Duodenal mucosa (tissue), 2 donors: ENCODE measurements at regions not wholly inside any gene's neighbourhood (a gene's known extent, or its start where the extent isn't known, plus 50 kb on each side); places are given as distances from the start of the nearest gene placed in this dataset.

ENCODE experiments used
- H3K27ac ChIP-seq: one replicate; pipeline ENCODE4 v1.7.0; 2013; ENCODE audit warnings: low read depth, low read length
- H3K27me3 ChIP-seq, 2 donors: one replicate each; pipeline ENCODE4 v1.7.0; 2013; ENCODE audit warnings: low read length in 2 of 2, control low read depth in 1 of 2; ENCODE audit not compliant: insufficient read depth in 2 of 2, control insufficient read depth in 1 of 2
- H3K36me3 ChIP-seq, 2 donors: one replicate each; pipeline ENCODE4 v1.7.0; 2013; ENCODE audit warnings: low read length in 2 of 2, control low read depth in 1 of 2; ENCODE audit not compliant: insufficient read depth in 2 of 2, control insufficient read depth in 1 of 2
- H3K4me1 ChIP-seq, 2 donors: one replicate each; pipeline ENCODE4 v1.7.0; 2013; ENCODE audit warnings: low read length in 2 of 2, control low read depth in 1 of 2; ENCODE audit not compliant: insufficient read depth in 2 of 2, control insufficient read depth in 1 of 2
- H3K4me3 ChIP-seq, 2 donors: one replicate each; pipeline ENCODE4 v1.7.0; 2013; ENCODE audit warnings: low read length in 2 of 2, low read depth in 1 of 2
- H3K9ac ChIP-seq, 2 donors: one replicate each; pipeline ENCODE4 v1.7.0; 2013; ENCODE audit warnings: low read length in 2 of 2, low read depth in 1 of 2
- H3K9me3 ChIP-seq, 2 donors: one replicate each; pipeline ENCODE4 v1.7.0; 2013; ENCODE audit warnings: low read length in 2 of 2, control low read depth in 1 of 2; ENCODE audit not compliant: control insufficient read depth in 1 of 2

GRCh38 chr3:44042772-44043171 is 198.9 kb upstream of the TOPAZ1 start:
- Histone ChIP-seq H3K36me3 (no peaks in the 10 kb centered on the region), H3K27ac (no peak overlapping the region), H3K4me3 (no peak overlapping the region), H3K9me3 (no peaks in the 10 kb centered on the region), H3K9ac (no peak overlapping the region), H3K27me3 (peaks cover 1 to 3% of the 10 kb centered on the region in 2 donors), H3K4me1 (no peaks in the 10 kb centered on the region)

- Histone ChIP-seq H3K9ac (no peak overlapping the region), H3K4me1 (no peaks in the 10 kb centered on the region), H3K27ac (no peak overlapping the region), H3K27me3 (peaks cover 3 to 5% of the 10 kb centered on the region in 2 donors), H3K4me3 (no peak overlapping the region), H3K9me3 (no peaks in the 10 kb centered on the region), H3K36me3 (no peaks in the 10 kb centered on the region)
These were observed 196.0 kb upstream of the TOPAZ1 start for GRCh38 chr3:44045476-44046275.

GRCh38 chr3:44047796-44048195 is 193.9 kb upstream of the TOPAZ1 start:
- H3K27ac ChIP-seq = no peak overlapping the region
- no peak overlapping the region for H3K9ac ChIP-seq
- peaks cover 5% of the 10 kb centered on the region in 2 donors for H3K27me3 ChIP-seq
- H3K9me3 ChIP-seq = no peaks in the 10 kb centered on the region
- no peak overlapping the region for H3K4me3 ChIP-seq
- no peaks in the 10 kb centered on the region for H3K36me3 ChIP-seq
- no peaks in the 10 kb centered on the region for H3K4me1 ChIP-seq

- Histone ChIP-seq H3K9ac (no peak overlapping the region), H3K36me3 (no peaks in the 10 kb centered on the region), H3K27ac (no peak overlapping the region), H3K4me3 (no peak overlapping the region), H3K27me3 (peaks cover 3 to 5% of the 10 kb centered on the region in 2 donors), H3K4me1 (no peaks in the 10 kb centered on the region), H3K9me3 (no peaks in the 10 kb centered on the region)
These were observed 193.3 kb upstream of the TOPAZ1 start for GRCh38 chr3:44048196-44048924.

- Histone ChIP-seq H3K9me3 (no peaks in the 10 kb centered on the region), H3K27me3 (peaks cover 3 to 5% of the 10 kb centered on the region in 2 donors), H3K36me3 (no peaks in the 10 kb centered on the region), H3K27ac (no peak overlapping the region), H3K4me3 (no peak overlapping the region), H3K9ac (no peak overlapping the region), H3K4me1 (no peaks in the 10 kb centered on the region)
These were observed 192.7 kb upstream of the TOPAZ1 start for GRCh38 chr3:44048949-44049348.

GRCh38 chr3:44050101-44050500 is 191.6 kb upstream of the TOPAZ1 start:
- Histone ChIP-seq H3K9ac (no peak overlapping the region), H3K36me3 (no peaks in the 10 kb centered on the region), H3K4me1 (no peaks in the 10 kb centered on the region), H3K4me3 (no peak overlapping the region), H3K27ac (no peak overlapping the region), H3K27me3 (peaks cover 3 to 5% of the 10 kb centered on the region in 2 donors), H3K9me3 (no peaks in the 10 kb centered on the region)

GRCh38 chr3:44050867-44051266 is 190.8 kb upstream of the TOPAZ1 start:
- Histone ChIP-seq H3K9me3 (no peaks in the 10 kb centered on the region), H3K4me3 (no peak overlapping the region), H3K4me1 (no peaks in the 10 kb centered on the region), H3K9ac (no peak overlapping the region), H3K36me3 (no peaks in the 10 kb centered on the region), H3K27ac (no peak overlapping the region), H3K27me3 (peaks cover 3 to 5% of the 10 kb centered on the region in 2 donors)

- Histone ChIP-seq H3K9ac (no peak overlapping the region), H3K9me3 (no peaks in the 10 kb centered on the region), H3K27me3 (peaks cover 8 to 13% of the 10 kb centered on the region in 2 donors), H3K27ac (no peak overlapping the region), H3K4me3 (no peak overlapping the region), H3K36me3 (no peaks in the 10 kb centered on the region), H3K4me1 (no peaks in the 10 kb centered on the region)
These were observed 185.7 kb upstream of the TOPAZ1 start for GRCh38 chr3:44055951-44056350.

- Histone ChIP-seq H3K27ac (no peak overlapping the region), H3K4me3 (no peak overlapping the region), H3K4me1 (no peaks in the 10 kb centered on the region), H3K36me3 (no peaks in the 10 kb centered on the region), H3K27me3 (peaks cover 12 to 17% of the 10 kb centered on the region in 2 donors), H3K9me3 (no peaks in the 10 kb centered on the region), H3K9ac (no peak overlapping the region)
These were observed 185.0 kb upstream of the TOPAZ1 start for GRCh38 chr3:44056446-44057240.
